ENCODE measurements at regions not wholly inside any gene's neighbourhood (a gene's known extent, or its start where the extent isn't known, plus 50 kb on each side); places are given as distances from the start of the nearest gene placed in this dataset.

GRCh38 chr6:15996030-15996429, 132.9 kb upstream of the MYLIP start:
- intact Hi-C loops (cut with DNase I): no loop called here
- Histone ChIP-seq H3K36me3 (ENCODE audit: insufficient read depth in 1 of 2, low read depth in 1 of 2) (no peaks in the 10 kb centered on the region), H3K9me3 (no peaks in the 10 kb centered on the region), H3K27ac (no peak overlapping the region), H3K27me3 (ENCODE audit: insufficient read depth in 3 of 3, low read length in 2 of 3) (no peaks in the 10 kb centered on the region), H3K4me1 (no peaks in the 10 kb centered on the region), H3K4me3 (no peak overlapping the region)
- 77 to 82% (median 77%) methylated on average over 2 of the region's 2 CpGs for WGBS, 3 donors
- no peak for TF ChIP-seq CTCF (IDR thresholded peaks at IDR 0.05)
- DNase-seq (no peak), ATAC-seq (no peak)

GRCh38 chr6:15995493-15995892, 133.4 kb upstream of the MYLIP start:
- no peak overlapping the region for H3K4me3 ChIP-seq
- WGBS, 3 donors: 74 to 79% (median 79%) methylated on average over 2 of the region's 2 CpGs
- intact Hi-C loops (cut with DNase I): no loop called here
- no peak for DNase-seq
- no peaks in the 10 kb centered on the region for H3K9me3 ChIP-seq
- no peaks in the 10 kb centered on the region for H3K36me3 ChIP-seq (ENCODE audit: insufficient read depth in 1 of 2, low read depth in 1 of 2)
- H3K27me3 ChIP-seq (ENCODE audit: insufficient read depth in 3 of 3, low read length in 2 of 3): no peaks in the 10 kb centered on the region
- no peaks in the 10 kb centered on the region for H3K4me1 ChIP-seq
- ATAC-seq: no peak
- no peak for TF ChIP-seq CTCF (IDR thresholded peaks at IDR 0.05)
- no peak overlapping the region for H3K27ac ChIP-seq

GRCh38 chr6:15994814-15995459, 133.9 kb upstream of the MYLIP start:
- Histone ChIP-seq H3K4me3 (no peak overlapping the region), H3K27me3 (ENCODE audit: insufficient read depth in 3 of 3, low read length in 2 of 3) (no peaks in the 10 kb centered on the region), H3K27ac (no peak overlapping the region), H3K4me1 (no peaks in the 10 kb centered on the region), H3K9me3 (no peaks in the 10 kb centered on the region), H3K36me3 (ENCODE audit: insufficient read depth in 1 of 2, low read depth in 1 of 2) (no peaks in the 10 kb centered on the region)
- 69 to 76% (median 75%) methylated on average over 8 of the region's 8 CpGs for WGBS, 3 donors
- TF ChIP-seq CTCF (IDR thresholded peaks at IDR 0.05): no peak
- intact Hi-C loops (cut with DNase I): no loop called here
- DNase-seq (no peak), ATAC-seq (no peak)

GRCh38 chr6:15993716-15994228, 135.1 kb upstream of the MYLIP start:
- no peaks in the 10 kb centered on the region for H3K36me3 ChIP-seq (ENCODE audit: insufficient read depth in 1 of 2, low read depth in 1 of 2)
- no peak overlapping the region for H3K4me3 ChIP-seq
- ATAC-seq (no peak), DNase-seq (no peak)
- 94 to 98% (median 97%) methylated on average over 5 of the region's 5 CpGs for WGBS, 3 donors
- TF ChIP-seq CTCF (IDR thresholded peaks at IDR 0.05): no peak
- H3K27me3 ChIP-seq (ENCODE audit: insufficient read depth in 3 of 3, low read length in 2 of 3): no peaks in the 10 kb centered on the region
- H3K4me1 ChIP-seq: no peaks in the 10 kb centered on the region
- H3K9me3 ChIP-seq: no peaks in the 10 kb centered on the region
- intact Hi-C loops (cut with DNase I): no loop called here
- H3K27ac ChIP-seq: no peak overlapping the region

GRCh38 chr6:15990179-15990578, 138.7 kb upstream of the MYLIP start:
- Histone ChIP-seq H3K4me3 (no peak overlapping the region), H3K27ac (no peak overlapping the region), H3K36me3 (ENCODE audit: insufficient read depth in 1 of 2, low read depth in 1 of 2) (no peaks in the 10 kb centered on the region), H3K9me3 (no peaks in the 10 kb centered on the region), H3K4me1 (no peaks in the 10 kb centered on the region), H3K27me3 (ENCODE audit: insufficient read depth in 3 of 3, low read length in 2 of 3) (no peaks in the 10 kb centered on the region)
- WGBS, 3 donors: 88 to 97% (median 91%) methylated on average over 2 of the region's 2 CpGs
- no peak for ATAC-seq
- DNase-seq: no peak
- intact Hi-C loops (cut with DNase I): no loop called here
- TF ChIP-seq CTCF (IDR thresholded peaks at IDR 0.05): no peak
